Testis (tissue), 2 donors: ENCODE measurements at regions not wholly inside any gene's neighbourhood (a gene's known extent, or its start where the extent isn't known, plus 50 kb on each side); places are given as distances from the start of the nearest gene placed in this dataset.

Experiments
- POLR2A ChIP-seq: fragments of 450-650 bp; IDR thresholded peaks from one replicate; pipeline ENCODE4 v1.6.1; 2017; ENCODE audit warnings: antibody characterized with exemption, mild to moderate bottlenecking, moderate library complexity
- TF ChIP-seq, protein P1 (sequence below), 3 experiments: fragments of 450-650 bp in 2 of 3; fragments of 200-600 bp in 1 of 3; sonication (generic) in 1 of 3; IDR thresholded peaks; one replicate each; pipeline ENCODE4 v1.5.1; 2016 to 2019; ENCODE audit warnings: antibody characterized with exemption in 3 of 3, mild to moderate bottlenecking in 2 of 3, moderate library complexity in 1 of 3

- TF ChIP-seq, protein P1, sequence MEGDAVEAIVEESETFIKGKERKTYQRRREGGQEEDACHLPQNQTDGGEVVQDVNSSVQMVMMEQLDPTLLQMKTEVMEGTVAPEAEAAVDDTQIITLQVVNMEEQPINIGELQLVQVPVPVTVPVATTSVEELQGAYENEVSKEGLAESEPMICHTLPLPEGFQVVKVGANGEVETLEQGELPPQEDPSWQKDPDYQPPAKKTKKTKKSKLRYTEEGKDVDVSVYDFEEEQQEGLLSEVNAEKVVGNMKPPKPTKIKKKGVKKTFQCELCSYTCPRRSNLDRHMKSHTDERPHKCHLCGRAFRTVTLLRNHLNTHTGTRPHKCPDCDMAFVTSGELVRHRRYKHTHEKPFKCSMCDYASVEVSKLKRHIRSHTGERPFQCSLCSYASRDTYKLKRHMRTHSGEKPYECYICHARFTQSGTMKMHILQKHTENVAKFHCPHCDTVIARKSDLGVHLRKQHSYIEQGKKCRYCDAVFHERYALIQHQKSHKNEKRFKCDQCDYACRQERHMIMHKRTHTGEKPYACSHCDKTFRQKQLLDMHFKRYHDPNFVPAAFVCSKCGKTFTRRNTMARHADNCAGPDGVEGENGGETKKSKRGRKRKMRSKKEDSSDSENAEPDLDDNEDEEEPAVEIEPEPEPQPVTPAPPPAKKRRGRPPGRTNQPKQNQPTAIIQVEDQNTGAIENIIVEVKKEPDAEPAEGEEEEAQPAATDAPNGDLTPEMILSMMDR (IDR thresholded peaks at IDR 0.05) = no peak
- no peak for TF ChIP-seq POLR2A
Observed at GRCh38 chr16:80296034-80296433, 244.8 kb upstream of the DYNLRB2 start.
